BLaER1 treated with 17β-estradiol and CSF1 and Interleukin-3, amounts not matched to agents 10 nM and 100 nM (cell line): ENCODE measurements at regions not wholly inside any gene's neighbourhood (a gene's known extent, or its start where the extent isn't known, plus 50 kb on each side); places are given as distances from the start of the nearest gene placed in this dataset.

Source experiments
- H3K27ac ChIP-seq, 11 experiments: shearing (Covaris generic); formaldehyde crosslinking; 2 replicates each; pipeline ENCODE4 v1.8.1; 2022
- H3K27me3 ChIP-seq, 11 experiments: shearing (Covaris generic); formaldehyde crosslinking; 2 replicates each; pipeline ENCODE4 v1.8.1; 2022
- H3K36me3 ChIP-seq, 11 experiments: shearing (Covaris generic); formaldehyde crosslinking; 2 replicates each; pipeline ENCODE4 v1.8.1; 2022
- H3K4me1 ChIP-seq, 10 experiments: shearing (Covaris generic); formaldehyde crosslinking; 2 replicates each; pipeline ENCODE4 v1.8.1; 2022
- H3K4me2 ChIP-seq, 11 experiments: shearing (Covaris generic); formaldehyde crosslinking; 2 replicates each; pipeline ENCODE4 v1.8.1; 2022
- H3K4me3 ChIP-seq, 10 experiments: shearing (Covaris generic); formaldehyde crosslinking; 2 replicates each; pipeline ENCODE4 v1.8.1; 2022
- H3K9ac ChIP-seq, 11 experiments: shearing (Covaris generic); formaldehyde crosslinking; 2 replicates each; pipeline ENCODE4 v1.8.1; 2022
- H3K9me3 ChIP-seq, 11 experiments: shearing (Covaris generic); formaldehyde crosslinking; replicated peaks in 1 of 11; 2 replicates each; pipeline ENCODE4 v1.8.1; 2022
- H4K20me1 ChIP-seq, 11 experiments: shearing (Covaris generic); formaldehyde crosslinking; 2 replicates each; pipeline ENCODE4 v1.8.1; 2022
- Cebpa-rat ChIP-seq, 11 experiments: shearing (Covaris generic); IDR thresholded peaks; 2 replicates each; pipeline ENCODE4 v1.8.1; 2022

DNA sequence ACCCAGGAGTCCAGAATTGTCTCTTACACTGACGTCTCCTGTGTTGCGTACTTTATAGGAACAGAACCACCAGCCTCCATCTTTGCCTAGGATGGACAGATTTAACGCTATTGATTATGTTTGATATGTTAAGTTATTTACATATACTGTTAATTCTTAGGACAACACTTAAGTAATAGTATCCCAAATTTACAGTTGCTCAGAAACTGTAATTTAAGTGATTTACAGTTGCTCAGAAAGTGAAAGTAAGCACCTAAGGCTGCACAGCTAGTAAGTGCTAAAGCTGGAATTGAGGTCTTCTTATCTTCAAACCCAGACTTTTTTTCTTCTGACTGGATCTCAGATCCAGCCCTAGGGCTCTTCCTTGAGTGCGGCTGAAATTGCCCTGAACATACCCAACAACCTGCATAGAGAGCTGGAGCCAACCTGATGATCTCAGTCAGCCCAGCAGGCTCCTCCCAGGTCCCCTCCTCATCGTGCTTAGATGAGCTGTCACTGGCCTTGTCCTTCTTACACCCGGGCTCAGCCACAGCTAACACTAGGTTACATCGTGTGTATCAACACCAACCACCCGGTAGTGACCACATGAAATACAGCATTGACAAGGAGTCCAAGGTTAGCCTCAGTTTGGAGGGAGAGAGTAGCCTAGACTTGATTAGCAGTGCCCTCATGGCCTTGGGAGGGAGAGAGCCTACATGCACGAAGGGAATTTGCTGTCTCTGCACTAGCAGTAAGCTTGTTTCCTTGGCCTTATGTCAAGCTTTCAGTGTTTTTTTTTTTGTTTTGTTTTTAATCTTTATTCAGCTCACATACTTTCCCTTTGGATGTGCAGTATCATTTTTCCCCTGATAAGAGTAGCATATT lies 111.1 kb upstream of the ARHGAP5 start:
- Histone ChIP-seq H3K36me3 (no peaks in the 10 kb centered on the region), H3K4me3 (no peak overlapping the region), H3K4me1 (peaks cover 6 to 37% (median 14%) of the 10 kb centered on the region in 10 experiments; a peak in 16 of 20 replicates), H3K4me2 (peak overlapping the region in 2 of 11 experiments; percentile 48 to 63; a peak in 2 of 22 replicates), H3K27ac (no peak overlapping the region), H3K27me3 (no peaks in the 10 kb centered on the region), H3K9ac (no peak overlapping the region), H4K20me1 (no peaks in the 10 kb centered on the region), H3K9me3 (peaks cover 7 to 19% (median 12%) of the 10 kb centered on the region in 11 experiments; a peak in 21 of 22 replicates)
- TF ChIP-seq Cebpa-rat (IDR thresholded peaks at IDR 0.05): no peak

DNA sequence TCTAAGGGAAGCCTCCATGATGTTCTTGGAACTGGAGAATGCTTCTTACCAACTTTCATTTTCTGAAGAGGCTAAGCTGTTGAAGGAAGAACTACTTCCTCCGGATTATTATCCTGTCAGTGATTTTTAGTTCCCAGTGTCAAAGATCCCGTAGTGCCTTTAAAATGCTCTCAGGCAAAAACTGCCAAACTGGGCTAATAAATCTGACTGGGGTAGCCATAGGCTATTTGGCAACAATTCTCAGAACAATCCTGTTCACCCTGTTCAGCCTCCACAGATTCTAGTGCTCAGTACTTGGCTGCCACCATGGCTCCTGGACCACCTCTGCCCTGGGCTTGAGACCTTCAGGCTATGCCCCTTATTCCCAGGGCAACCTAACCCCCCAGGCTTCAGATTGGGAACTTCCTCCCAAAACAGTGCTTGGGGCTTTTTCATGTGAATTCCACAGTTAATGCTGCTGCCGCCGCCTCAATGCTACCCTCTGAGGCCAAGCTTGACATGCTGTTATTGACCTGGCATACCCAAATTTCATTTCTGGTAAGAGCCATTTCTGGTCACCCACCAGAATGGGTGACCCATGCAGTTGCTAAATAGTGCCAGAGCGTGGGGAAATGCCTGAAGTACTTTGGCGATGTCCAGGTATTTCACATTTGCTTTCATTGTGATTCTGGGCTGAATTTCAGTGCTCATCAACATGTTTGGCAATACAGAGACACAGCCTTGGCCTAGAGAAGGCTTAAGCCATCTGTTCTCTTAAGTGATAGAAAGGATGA lies 110.0 kb upstream of the ARHGAP5 start:
- H3K4me2 ChIP-seq: peak overlapping the region in 4 of 11 experiments; percentile 48 to 63 (median 58); a peak in 6 of 22 replicates
- H3K9me3 ChIP-seq: peaks cover 10 to 24% (median 16%) of the 10 kb centered on the region in 11 experiments
- H3K36me3 ChIP-seq: no peaks in the 10 kb centered on the region
- H3K27me3 ChIP-seq: no peaks in the 10 kb centered on the region
- no peak overlapping the region for H3K9ac ChIP-seq
- no peak overlapping the region for H3K4me3 ChIP-seq
- no peak overlapping the region for H3K27ac ChIP-seq
- no peak for TF ChIP-seq Cebpa-rat (IDR thresholded peaks at IDR 0.05)
- no peaks in the 10 kb centered on the region for H4K20me1 ChIP-seq
- peaks cover 6 to 37% (median 14%) of the 10 kb centered on the region in 10 experiments; a peak in 16 of 20 replicates for H3K4me1 ChIP-seq

DNA sequence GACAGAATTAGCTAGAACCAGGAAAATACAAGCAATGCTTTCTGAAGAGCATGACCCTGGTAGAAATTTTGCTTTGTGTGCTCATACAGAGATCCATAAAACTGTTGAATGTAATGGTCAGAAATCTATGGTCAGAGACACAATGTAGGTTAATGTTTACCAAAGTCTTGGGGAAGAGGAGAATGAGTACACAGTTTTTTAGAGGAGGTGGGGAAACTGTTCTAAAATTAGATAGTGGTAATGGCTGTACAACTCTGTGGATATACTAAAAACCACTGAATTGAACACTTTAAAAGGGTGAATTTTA lies 109.5 kb upstream of the ARHGAP5 start:
- Histone ChIP-seq H3K27ac (no peak overlapping the region), H4K20me1 (no peaks in the 10 kb centered on the region), H3K4me3 (no peak overlapping the region), H3K9me3 (peaks cover 13 to 29% (median 20%) of the 10 kb centered on the region in 11 experiments), H3K4me2 (peak overlapping the region in 5 of 11 experiments; percentile 19 to 63 (median 52); a peak in 9 of 22 replicates), H3K36me3 (no peaks in the 10 kb centered on the region), H3K27me3 (no peaks in the 10 kb centered on the region), H3K9ac (no peak overlapping the region), H3K4me1 (peaks cover 6 to 37% (median 14%) of the 10 kb centered on the region in 10 experiments; a peak in 16 of 20 replicates)
- TF ChIP-seq Cebpa-rat (IDR thresholded peaks at IDR 0.05): no peak

DNA sequence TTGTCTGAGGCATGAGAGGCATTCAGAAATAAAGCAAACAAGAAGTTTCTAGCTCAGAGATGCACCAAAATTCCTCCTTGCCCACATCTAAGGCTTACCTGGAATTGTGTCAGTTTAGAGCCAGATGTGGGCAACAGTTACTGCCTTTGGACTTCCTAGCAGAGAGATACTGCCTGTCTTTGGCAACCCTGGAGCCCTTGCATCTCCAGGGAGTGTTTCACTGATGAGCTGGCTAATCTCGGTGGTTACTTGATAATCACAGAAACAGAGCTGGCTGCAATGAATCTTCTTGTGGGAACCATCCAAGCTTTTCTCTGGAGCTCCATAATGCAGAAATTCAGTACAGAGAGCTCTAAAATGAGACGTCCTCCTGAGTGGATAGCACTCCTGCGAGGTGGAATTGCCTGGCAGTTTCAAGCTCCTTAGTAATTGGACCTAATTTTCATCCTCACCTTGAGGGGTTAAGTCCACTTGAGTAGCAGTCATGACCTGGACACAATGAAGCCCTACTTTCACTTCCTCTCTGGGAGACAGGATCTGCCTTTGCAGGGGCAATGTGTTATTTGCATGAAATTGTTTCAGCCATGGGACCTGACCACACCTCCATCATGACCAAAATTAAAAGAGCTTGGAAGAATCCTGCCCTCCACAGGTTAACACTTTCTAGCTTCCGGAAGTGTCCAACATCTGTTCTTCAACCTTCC lies 108.8 kb upstream of the ARHGAP5 start:
- H3K27me3 ChIP-seq: no peaks in the 10 kb centered on the region
- H3K36me3 ChIP-seq: no peaks in the 10 kb centered on the region; a peak in 1 of 22 replicates
- no peaks in the 10 kb centered on the region for H4K20me1 ChIP-seq
- no peak overlapping the region for H3K9ac ChIP-seq
- no peak for TF ChIP-seq Cebpa-rat (IDR thresholded peaks at IDR 0.05)
- peaks cover 6 to 37% (median 14%) of the 10 kb centered on the region in 10 experiments; a peak in 16 of 20 replicates for H3K4me1 ChIP-seq
- H3K4me3 ChIP-seq: no peak overlapping the region
- peak overlapping the region in 2 of 11 experiments; percentile 23 to 37; a peak in 1 of 22 replicates for H3K27ac ChIP-seq
- peak overlapping the region in 8 of 11 experiments; percentile 1 to 63 (median 34); a peak in 13 of 22 replicates for H3K4me2 ChIP-seq
- peaks cover 18 to 35% (median 23%) of the 10 kb centered on the region in 11 experiments for H3K9me3 ChIP-seq

DNA sequence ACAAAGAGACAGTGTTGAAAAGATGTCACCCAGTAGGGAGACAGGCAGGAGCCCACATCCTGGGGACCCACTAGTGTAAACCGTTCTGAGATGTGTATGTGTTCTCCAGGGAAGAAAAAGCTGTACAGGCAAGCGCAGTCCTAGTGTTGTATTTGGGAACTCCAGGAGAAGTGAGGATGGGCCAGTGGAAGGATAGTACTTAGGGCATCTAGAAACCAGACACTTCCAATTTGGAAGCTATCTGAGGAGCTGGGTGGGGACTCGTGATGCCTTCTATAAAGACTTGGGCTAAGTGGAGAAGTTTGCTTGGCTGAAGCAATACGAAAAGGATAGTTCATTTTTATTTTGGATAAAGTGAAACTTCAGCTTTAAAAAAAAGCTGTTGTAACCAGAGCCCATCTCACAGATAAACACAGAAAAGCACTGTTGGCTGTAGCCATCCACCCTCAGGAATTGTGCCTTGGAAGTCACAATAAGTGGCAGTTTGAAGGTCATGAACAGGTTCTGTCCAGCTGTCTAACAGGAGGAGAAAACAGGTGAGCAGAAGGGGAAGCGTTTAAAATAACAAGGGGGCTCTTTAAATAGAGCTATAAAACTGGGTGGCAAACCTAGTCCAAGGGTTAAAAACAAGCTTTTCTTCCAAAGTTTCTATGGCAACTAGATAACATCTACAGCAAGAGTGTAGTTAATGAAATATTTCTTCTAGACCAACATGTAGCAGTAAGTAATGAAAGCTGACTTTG lies 108.0 kb upstream of the ARHGAP5 start:
- Histone ChIP-seq H3K27ac (peak overlapping the region in 1 of 11 experiments; percentile 23; a peak in 1 of 22 replicates), H3K4me3 (no peak overlapping the region), H4K20me1 (no peaks in the 10 kb centered on the region), H3K27me3 (no peaks in the 10 kb centered on the region), H3K4me1 (peaks cover 6 to 37% (median 14%) of the 10 kb centered on the region in 10 experiments; a peak in 16 of 20 replicates), H3K36me3 (peaks cover 0 to 6% (median 0%) of the 10 kb centered on the region in 11 experiments; a peak in 3 of 22 replicates), H3K9me3 (peaks cover 27 to 44% (median 32%) of the 10 kb centered on the region in 11 experiments), H3K9ac (no peak overlapping the region), H3K4me2 (peak overlapping the region in 7 of 11 experiments; percentile 10 to 63 (median 48); a peak in 9 of 22 replicates)
- no peak for TF ChIP-seq Cebpa-rat (IDR thresholded peaks at IDR 0.05)

DNA sequence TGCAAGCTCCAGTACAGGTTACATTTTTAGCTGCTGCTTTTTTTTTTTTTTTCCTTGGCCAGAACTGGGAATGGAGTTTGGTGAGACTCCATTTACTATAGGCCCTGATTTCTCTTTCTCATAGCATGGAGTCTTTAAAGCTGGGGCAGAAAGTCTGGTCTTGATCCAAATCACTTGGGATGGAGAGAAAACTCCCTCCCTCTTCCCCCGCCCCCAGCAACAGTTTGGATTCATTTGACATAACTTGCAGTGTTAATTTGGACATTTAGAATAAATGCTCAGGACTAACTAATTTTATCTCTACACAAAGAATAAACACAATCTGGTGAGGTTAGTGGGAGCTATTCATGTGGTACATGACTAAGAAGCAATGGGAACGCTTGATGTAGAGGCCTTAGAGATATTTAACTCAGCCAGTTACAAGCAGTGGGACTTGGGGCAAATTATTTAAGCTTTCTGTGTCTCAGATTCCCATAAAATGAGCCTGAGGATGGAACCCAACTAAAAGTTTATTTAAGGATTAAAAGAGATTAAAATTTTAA lies 107.3 kb upstream of the ARHGAP5 start:
- no peak for TF ChIP-seq Cebpa-rat (IDR thresholded peaks at IDR 0.05)
- H3K27me3 ChIP-seq: no peaks in the 10 kb centered on the region
- peaks cover 0 to 6% (median 0%) of the 10 kb centered on the region in 11 experiments; a peak in 3 of 22 replicates for H3K36me3 ChIP-seq
- no peak overlapping the region for H3K9ac ChIP-seq
- H3K4me3 ChIP-seq: no peak overlapping the region
- H3K9me3 ChIP-seq: peaks cover 33 to 50% (median 39%) of the 10 kb centered on the region in 11 experiments
- no peak overlapping the region for H3K4me2 ChIP-seq
- H3K27ac ChIP-seq: no peak overlapping the region
- no peaks in the 10 kb centered on the region for H4K20me1 ChIP-seq
- peaks cover 6 to 37% (median 14%) of the 10 kb centered on the region in 10 experiments; a peak in 16 of 20 replicates for H3K4me1 ChIP-seq

DNA sequence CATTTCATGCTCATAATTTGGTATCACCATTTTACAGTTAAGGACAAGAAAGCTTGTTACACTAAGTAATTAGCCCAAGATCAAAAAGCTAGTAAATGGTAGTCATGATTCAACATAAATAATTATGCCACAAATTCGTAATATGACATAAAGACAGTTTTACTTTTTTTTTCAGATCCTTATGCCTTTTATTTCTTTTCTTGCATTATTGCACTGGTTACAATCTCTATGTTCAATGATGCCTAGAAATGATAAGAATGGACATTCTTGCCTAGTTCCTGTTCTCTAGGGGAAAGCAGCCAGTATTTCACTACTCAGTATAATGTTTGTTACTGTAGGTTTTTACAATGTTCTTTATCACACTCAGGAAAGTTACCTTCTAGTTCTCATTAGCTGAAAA lies 106.4 kb upstream of the ARHGAP5 start:
- Histone ChIP-seq H3K9me3 (peaks cover 38 to 58% (median 47%) of the 10 kb centered on the region in 11 experiments), H3K27me3 (no peaks in the 10 kb centered on the region), H3K27ac (no peak overlapping the region), H3K4me3 (no peak overlapping the region), H3K4me1 (peaks cover 6 to 33% (median 14%) of the 10 kb centered on the region in 10 experiments; a peak in 16 of 20 replicates), H3K4me2 (no peak overlapping the region), H4K20me1 (no peaks in the 10 kb centered on the region), H3K36me3 (peaks cover 0 to 6% (median 0%) of the 10 kb centered on the region in 11 experiments; a peak in 3 of 22 replicates), H3K9ac (no peak overlapping the region)
- no peak for TF ChIP-seq Cebpa-rat (IDR thresholded peaks at IDR 0.05)

DNA sequence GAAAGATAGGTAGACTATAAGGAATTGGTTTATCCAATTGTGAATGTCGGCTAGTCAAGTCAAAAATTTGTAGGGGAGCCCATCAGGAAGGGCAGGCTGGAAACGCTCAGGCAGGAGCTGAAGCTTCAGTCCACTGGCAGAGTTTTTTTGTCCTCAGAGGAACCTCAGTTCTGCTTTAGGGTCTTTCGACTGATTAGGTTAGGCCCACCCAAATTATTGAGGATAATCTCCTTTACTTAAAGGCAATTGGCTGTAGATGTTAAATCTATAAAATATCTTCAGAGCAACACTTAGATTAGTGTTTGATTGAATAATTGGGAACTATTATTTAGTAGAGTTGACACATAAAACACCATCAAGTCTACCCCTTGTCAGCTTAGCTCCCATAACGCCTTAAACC lies 105.5 kb upstream of the ARHGAP5 start:
- Histone ChIP-seq H3K4me2 (no peak overlapping the region), H3K9ac (no peak overlapping the region), H3K27ac (no peak overlapping the region), H3K36me3 (peaks cover 0 to 6% (median 0%) of the 10 kb centered on the region in 11 experiments; a peak in 3 of 22 replicates), H3K9me3 (peaks cover 38 to 59% (median 47%) of the 10 kb centered on the region in 11 experiments), H3K4me3 (no peak overlapping the region), H3K4me1 (peaks cover 6 to 27% (median 14%) of the 10 kb centered on the region in 10 experiments; a peak in 16 of 20 replicates), H4K20me1 (no peaks in the 10 kb centered on the region), H3K27me3 (no peaks in the 10 kb centered on the region)
- no peak for TF ChIP-seq Cebpa-rat (IDR thresholded peaks at IDR 0.05)
